ENCODE measurements at regions not wholly inside any gene's neighbourhood (a gene's known extent, or its start where the extent isn't known, plus 50 kb on each side); places are given as distances from the start of the nearest gene placed in this dataset.

DNA sequence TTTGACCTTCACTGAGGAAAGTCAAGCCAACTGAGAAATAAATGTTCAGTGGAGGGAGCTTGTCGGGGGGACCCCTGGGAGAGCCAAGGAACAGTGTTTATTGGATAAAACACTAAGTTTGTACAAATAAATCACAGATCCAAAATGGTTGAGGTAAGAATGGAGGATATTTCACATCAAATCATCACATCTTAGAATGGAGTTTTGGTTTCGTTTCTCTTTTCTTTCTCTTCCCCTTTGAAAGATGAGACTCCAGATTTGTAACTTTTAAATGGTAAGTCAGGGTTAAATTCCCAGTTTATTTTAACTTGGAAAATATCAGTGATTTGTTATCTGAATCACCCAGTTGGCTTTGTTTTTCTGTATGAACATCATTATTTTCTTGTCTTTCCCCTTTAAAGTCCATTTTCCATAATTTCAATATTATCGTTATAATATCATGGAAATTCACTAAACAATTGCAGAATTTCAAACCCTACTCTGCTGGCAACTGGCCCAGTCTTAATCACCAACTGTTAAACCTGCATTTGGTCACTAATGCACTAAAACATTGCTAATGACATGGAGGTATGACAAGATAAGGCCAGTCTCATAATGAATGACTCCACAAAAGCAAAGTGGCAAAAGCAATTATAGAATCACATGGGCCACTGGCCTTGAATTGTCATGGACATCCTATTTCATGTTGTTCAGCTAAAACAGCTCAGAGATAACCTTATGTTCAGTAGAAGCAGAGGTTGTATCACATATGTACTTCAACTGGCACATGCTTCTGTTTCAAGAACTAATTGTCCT, 295.1 kb downstream of the SHOX2 start:
- TF ChIP-seq, protein P1, sequence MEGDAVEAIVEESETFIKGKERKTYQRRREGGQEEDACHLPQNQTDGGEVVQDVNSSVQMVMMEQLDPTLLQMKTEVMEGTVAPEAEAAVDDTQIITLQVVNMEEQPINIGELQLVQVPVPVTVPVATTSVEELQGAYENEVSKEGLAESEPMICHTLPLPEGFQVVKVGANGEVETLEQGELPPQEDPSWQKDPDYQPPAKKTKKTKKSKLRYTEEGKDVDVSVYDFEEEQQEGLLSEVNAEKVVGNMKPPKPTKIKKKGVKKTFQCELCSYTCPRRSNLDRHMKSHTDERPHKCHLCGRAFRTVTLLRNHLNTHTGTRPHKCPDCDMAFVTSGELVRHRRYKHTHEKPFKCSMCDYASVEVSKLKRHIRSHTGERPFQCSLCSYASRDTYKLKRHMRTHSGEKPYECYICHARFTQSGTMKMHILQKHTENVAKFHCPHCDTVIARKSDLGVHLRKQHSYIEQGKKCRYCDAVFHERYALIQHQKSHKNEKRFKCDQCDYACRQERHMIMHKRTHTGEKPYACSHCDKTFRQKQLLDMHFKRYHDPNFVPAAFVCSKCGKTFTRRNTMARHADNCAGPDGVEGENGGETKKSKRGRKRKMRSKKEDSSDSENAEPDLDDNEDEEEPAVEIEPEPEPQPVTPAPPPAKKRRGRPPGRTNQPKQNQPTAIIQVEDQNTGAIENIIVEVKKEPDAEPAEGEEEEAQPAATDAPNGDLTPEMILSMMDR (conservative IDR thresholded peaks at IDR 0.05 in 1 of 2, IDR thresholded peaks at IDR 0.05 in 1 of 2; ENCODE audit: extremely low read depth in 1 of 2, insufficient read depth in 1 of 2, low read depth in 1 of 2, low read length in 2 of 2): no peak
- no peak for TF ChIP-seq EZH2 (IDR thresholded peaks at IDR 0.05; ENCODE audit: borderline replicate concordance, low read length)

Measured in mammary epithelial cell (primary cell).